ENCODE measurements at regions not wholly inside any gene's neighbourhood (a gene's known extent, or its start where the extent isn't known, plus 50 kb on each side); places are given as distances from the start of the nearest gene placed in this dataset.
"Not testable (repeated sequence)": the region's sequence is repeated elsewhere in the genome, so short reads cannot be mapped to it uniquely, and the experiment has no call there.

DNA sequence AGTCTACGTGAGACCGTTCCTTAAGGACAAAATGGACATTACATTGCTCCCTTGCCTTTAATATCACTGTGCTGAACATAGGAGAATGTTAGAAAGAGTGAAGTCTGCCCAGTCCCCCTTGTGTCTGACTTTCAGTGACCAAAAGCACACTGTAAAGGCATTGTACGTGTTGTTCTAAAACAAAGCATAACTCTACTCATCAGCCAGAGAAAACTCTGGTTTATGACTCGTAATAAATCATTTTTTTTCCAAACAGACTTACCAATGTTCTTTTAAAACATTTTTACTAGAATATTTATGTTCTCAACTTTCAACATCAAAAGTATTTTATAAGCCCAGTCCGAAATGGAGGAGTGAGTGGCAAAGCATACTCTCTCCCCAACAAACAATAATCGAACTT lies 262.5 kb downstream of the GJA1 start:
- no peak overlapping the region for H3K27ac ChIP-seq (ENCODE audit: low read length)
- no peaks in the 10 kb centered on the region for H3K36me3 ChIP-seq (ENCODE audit: insufficient read depth, low read length)
- H2AFZ ChIP-seq (ENCODE audit: low read depth, low read length): no peak overlapping the region
- H3F3A ChIP-seq (ENCODE audit: insufficient read depth, low read length, poor library complexity, severe bottlenecking): no peaks in the 10 kb centered on the region
- H3K9me2 ChIP-seq (ENCODE audit: insufficient read depth, low read length): no peaks in the 10 kb centered on the region
- no peak overlapping the region for H3K4me2 ChIP-seq (ENCODE audit: low read length)
- H4K20me1 ChIP-seq (ENCODE audit: insufficient read depth): no peaks in the 10 kb centered on the region
- H3K9me3 ChIP-seq (ENCODE audit: low read length): no peaks in the 10 kb centered on the region
- H3K9ac ChIP-seq (ENCODE audit: low read length): no peak overlapping the region
- no peaks in the 10 kb centered on the region for H3K79me2 ChIP-seq (replicated peaks; ENCODE audit: insufficient read depth, low read length)
- H3K4me3 ChIP-seq (ENCODE audit: low read length): no peak overlapping the region
- H3K27me3 ChIP-seq (ENCODE audit: insufficient read depth, low read depth, low read length): no peaks in the 10 kb centered on the region
- TF ChIP-seq EZH2 (IDR thresholded peaks at IDR 0.05; ENCODE audit: borderline replicate concordance, insufficient read depth, low read length, poor library complexity, severe bottlenecking) (no peak), SMC3 (conservative IDR thresholded peaks at IDR 0.05; ENCODE audit: poor library complexity) (no peak), TAF1 (IDR thresholded peaks at IDR 0.05; ENCODE audit: low read depth) (no peak), POLR2AphosphoS5 (IDR thresholded peaks at IDR 0.05) (no peak), CTCF (IDR thresholded peaks at IDR 0.05; ENCODE audit: poor library complexity, severe bottlenecking) (no peak), RAD21 (conservative IDR thresholded peaks at IDR 0.05) (no peak), MXI1 (conservative IDR thresholded peaks at IDR 0.05; ENCODE audit: poor library complexity, severe bottlenecking) (no peak), EP300 (conservative IDR thresholded peaks at IDR 0.05; ENCODE audit: poor library complexity, severe bottlenecking) (no peak)
- TF ChIP-seq, protein P1, sequence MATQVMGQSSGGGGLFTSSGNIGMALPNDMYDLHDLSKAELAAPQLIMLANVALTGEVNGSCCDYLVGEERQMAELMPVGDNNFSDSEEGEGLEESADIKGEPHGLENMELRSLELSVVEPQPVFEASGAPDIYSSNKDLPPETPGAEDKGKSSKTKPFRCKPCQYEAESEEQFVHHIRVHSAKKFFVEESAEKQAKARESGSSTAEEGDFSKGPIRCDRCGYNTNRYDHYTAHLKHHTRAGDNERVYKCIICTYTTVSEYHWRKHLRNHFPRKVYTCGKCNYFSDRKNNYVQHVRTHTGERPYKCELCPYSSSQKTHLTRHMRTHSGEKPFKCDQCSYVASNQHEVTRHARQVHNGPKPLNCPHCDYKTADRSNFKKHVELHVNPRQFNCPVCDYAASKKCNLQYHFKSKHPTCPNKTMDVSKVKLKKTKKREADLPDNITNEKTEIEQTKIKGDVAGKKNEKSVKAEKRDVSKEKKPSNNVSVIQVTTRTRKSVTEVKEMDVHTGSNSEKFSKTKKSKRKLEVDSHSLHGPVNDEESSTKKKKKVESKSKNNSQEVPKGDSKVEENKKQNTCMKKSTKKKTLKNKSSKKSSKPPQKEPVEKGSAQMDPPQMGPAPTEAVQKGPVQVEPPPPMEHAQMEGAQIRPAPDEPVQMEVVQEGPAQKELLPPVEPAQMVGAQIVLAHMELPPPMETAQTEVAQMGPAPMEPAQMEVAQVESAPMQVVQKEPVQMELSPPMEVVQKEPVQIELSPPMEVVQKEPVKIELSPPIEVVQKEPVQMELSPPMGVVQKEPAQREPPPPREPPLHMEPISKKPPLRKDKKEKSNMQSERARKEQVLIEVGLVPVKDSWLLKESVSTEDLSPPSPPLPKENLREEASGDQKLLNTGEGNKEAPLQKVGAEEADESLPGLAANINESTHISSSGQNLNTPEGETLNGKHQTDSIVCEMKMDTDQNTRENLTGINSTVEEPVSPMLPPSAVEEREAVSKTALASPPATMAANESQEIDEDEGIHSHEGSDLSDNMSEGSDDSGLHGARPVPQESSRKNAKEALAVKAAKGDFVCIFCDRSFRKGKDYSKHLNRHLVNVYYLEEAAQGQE (IDR thresholded peaks at IDR 0.05; ENCODE audit: borderline replicate concordance): no peak

- Histone ChIP-seq H4K20me1 (ENCODE audit: insufficient read depth) (no peaks in the 10 kb centered on the region), H3K36me3 (ENCODE audit: insufficient read depth, low read length) (no peaks in the 10 kb centered on the region), H3K9ac (ENCODE audit: low read length) (no peak overlapping the region), H3K4me3 (ENCODE audit: low read length) (no peak overlapping the region), H3K9me2 (ENCODE audit: insufficient read depth, low read length) (no peaks in the 10 kb centered on the region), H3K79me2 (replicated peaks; ENCODE audit: insufficient read depth, low read length) (no peaks in the 10 kb centered on the region), H3K27ac (ENCODE audit: low read length) (no peak overlapping the region), H3K27me3 (ENCODE audit: insufficient read depth, low read depth, low read length) (no peaks in the 10 kb centered on the region), H3K4me2 (ENCODE audit: low read length) (no peak overlapping the region), H2AFZ (ENCODE audit: low read depth, low read length) (no peak overlapping the region), H3K9me3 (ENCODE audit: low read length) (no peaks in the 10 kb centered on the region), H3F3A (ENCODE audit: insufficient read depth, low read length, poor library complexity, severe bottlenecking) (no peaks in the 10 kb centered on the region)
- TF ChIP-seq POLR2AphosphoS5 (IDR thresholded peaks at IDR 0.05): no peak
- TF ChIP-seq EZH2 (IDR thresholded peaks at IDR 0.05; ENCODE audit: borderline replicate concordance, insufficient read depth, low read length, poor library complexity, severe bottlenecking): no peak
- no peak for TF ChIP-seq MXI1 (conservative IDR thresholded peaks at IDR 0.05; ENCODE audit: poor library complexity, severe bottlenecking)
- TF ChIP-seq SMC3 (conservative IDR thresholded peaks at IDR 0.05; ENCODE audit: poor library complexity): no peak
- no peak for TF ChIP-seq EP300 (conservative IDR thresholded peaks at IDR 0.05; ENCODE audit: poor library complexity, severe bottlenecking)
- no peak for TF ChIP-seq RAD21 (conservative IDR thresholded peaks at IDR 0.05)
- no peak for TF ChIP-seq TAF1 (IDR thresholded peaks at IDR 0.05; ENCODE audit: low read depth)
- TF ChIP-seq CTCF (IDR thresholded peaks at IDR 0.05; ENCODE audit: poor library complexity, severe bottlenecking): no peak
- TF ChIP-seq, protein P1 (IDR thresholded peaks at IDR 0.05; ENCODE audit: borderline replicate concordance): no peak
These were observed 263.2 kb downstream of the GJA1 start for GRCh38 chr6:121698617-121699016.

DNA sequence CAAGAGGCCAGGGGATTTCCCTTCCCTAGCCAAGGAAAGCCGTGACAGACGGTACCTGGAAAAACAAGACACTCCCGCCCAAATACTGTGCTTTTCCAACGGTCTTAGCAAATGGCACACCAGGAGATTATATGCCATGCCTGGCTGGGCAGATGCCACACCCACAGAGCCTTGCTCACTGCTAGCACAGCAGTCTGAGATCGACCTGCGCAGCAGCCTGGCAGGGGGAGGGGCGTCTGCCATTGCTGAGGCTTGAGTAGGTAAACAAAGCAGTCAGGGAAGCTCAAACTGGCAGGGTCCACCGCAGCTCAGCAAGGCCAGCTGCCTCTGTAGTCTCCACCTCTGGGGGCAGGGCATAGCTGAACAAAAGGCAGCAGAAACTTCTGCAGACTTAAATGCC lies 267.7 kb downstream of the GJA1 start:
- H3K36me3 ChIP-seq (ENCODE audit: insufficient read depth, low read length); H3K79me2 ChIP-seq (replicated peaks; ENCODE audit: insufficient read depth, low read length); H3K9me2 ChIP-seq (ENCODE audit: insufficient read depth, low read length); H2AFZ ChIP-seq (ENCODE audit: low read depth, low read length); H3K4me3 ChIP-seq (ENCODE audit: low read length); H3K9ac ChIP-seq (ENCODE audit: low read length); H3K27me3 ChIP-seq (ENCODE audit: insufficient read depth, low read depth, low read length); H3K4me2 ChIP-seq (ENCODE audit: low read length); H3F3A ChIP-seq (ENCODE audit: insufficient read depth, low read length, poor library complexity, severe bottlenecking); H4K20me1 ChIP-seq (ENCODE audit: insufficient read depth); H3K9me3 ChIP-seq (ENCODE audit: low read length); H3K27ac ChIP-seq (ENCODE audit: low read length): not testable (repeated sequence)
